Frontal cortex (tissue), 3 donors: ENCODE measurements at regions not wholly inside any gene's neighbourhood (a gene's known extent, or its start where the extent isn't known, plus 50 kb on each side); places are given as distances from the start of the nearest gene placed in this dataset.
"Not testable (repeated sequence)": the region's sequence is repeated elsewhere in the genome, so short reads cannot be mapped to it uniquely, and the experiment has no call there.

Experiments used
- DNase-seq, 2 donors: peaks; one replicate each; pipeline ENCODE4 v3.0.0; 2012; ENCODE audit warnings: low spot score in 2 of 2
- FAIRE-seq: peaks from 2 replicates; lab custom pipeline; 2012; peaks lifted over from hg19 to GRCh38; lab: Jason Lieb, UNC
- donor health status: control.
- donor health status: control.
- donor health status: control.

DNA sequence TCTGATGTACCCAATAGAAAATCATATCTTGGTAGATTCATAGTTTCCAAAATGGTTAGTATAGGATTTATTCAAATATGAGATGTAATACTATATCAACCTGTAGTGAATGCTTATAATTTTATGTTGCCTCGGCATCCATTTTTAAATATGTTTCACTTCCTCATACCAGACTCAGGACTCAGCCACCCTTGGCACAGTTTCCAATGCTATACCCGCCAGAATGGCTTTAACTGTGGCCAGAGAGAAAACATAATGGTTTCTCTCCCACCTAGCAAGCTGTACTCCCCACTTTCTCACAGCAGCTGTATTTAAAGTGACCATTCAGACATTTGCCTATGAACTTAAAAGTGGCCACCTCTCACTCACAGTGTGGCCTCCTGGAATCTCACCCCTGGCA is 466.6 kb upstream of the PABPC4L start:
- FAIRE-seq = no peak
- DNase-seq = no peak

GRCh38 chr4:134666640-134667039 is 465.1 kb upstream of the PABPC4L start:
- FAIRE-seq (no peak), DNase-seq (no peak)

- FAIRE-seq (no peak), DNase-seq (no peak)
Measured at GRCh38 chr4:134665429-134665828, 463.8 kb upstream of the PABPC4L start.

DNA sequence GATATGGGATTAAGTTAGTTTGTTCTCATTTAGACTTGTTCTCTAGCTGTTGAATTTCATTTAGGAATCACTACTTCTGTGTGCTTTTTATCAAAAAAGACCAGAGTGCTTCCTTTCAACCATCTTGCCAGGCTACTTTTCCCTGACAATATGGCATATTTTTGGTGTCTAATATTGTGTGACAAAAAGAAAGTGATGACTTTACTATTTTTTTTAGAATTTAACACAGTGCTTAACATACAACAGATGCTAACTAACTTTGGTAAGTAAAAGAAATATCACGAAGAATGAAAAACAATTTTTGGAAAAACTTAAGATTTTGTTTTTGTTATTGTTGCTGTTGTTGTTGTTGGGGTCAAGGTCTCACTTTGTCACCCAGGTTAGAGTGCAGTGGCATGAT is 462.2 kb upstream of the PABPC4L start:
- DNase-seq (no peak), FAIRE-seq (no peak)

GRCh38 chr4:134650461-134650860 is 448.9 kb upstream of the PABPC4L start:
- no peak for FAIRE-seq

GRCh38 chr4:134645778-134646177 is 444.2 kb upstream of the PABPC4L start:
- DNase-seq (no peak), FAIRE-seq (no peak)

More at GRCh38 chr4:134650461-134650860, 448.9 kb upstream of the PABPC4L start:
- no peak for DNase-seq

DNA sequence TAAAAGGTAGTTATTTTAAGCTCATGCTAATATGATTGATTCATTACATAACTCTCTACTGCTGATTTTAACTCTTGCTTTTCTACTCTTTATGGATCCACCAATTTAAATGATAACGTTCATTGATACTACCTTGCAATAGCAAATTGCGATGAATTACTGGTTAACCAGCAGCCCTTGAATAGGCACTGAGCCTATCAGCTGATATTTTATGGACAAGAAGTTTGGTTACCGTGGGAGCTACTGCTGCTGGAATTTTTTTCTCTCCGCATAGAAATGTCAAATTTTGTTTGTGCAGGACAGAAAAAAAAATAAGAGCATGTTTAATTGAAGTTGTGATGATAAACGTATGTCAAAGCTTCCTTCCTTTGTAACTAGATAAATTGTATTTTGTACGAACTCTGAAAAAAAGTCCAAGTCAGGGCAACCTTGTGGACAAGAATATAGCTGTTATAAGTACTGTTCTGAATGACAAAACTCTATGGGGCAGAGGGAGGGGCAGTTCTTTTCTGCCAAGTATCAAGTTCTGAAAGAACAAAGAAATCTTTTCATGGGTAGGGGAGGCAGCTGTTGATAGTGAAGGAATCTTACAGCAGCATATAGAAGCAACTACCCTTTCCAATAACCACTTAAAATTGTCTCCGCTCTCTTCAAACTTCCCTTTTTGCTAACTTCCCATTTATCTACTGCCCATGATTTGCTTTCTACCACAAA is 434.9 kb upstream of the PABPC4L start:
- no peak for FAIRE-seq
- DNase-seq = no peak

DNA sequence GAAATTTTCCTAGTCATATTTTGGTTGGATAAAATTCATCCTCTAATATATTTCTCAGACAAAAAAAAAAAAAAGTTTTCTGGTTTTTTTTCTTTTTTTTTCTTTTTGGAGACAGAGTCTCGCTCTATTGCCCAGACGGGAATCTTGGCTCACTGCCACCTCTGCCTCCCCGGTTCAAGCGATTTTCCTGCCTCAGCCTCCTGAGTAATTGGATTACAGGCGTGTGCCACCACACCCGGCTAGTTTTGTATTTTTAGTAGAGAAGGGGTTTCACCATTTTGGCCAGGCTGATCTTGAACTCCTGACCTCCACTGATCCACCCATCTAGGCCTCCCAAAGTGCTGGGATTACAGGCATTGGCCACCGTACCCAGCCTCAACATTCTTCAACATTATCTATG is 432.7 kb upstream of the PABPC4L start:
- no peak for FAIRE-seq
- no peak for DNase-seq

- FAIRE-seq (no peak), DNase-seq (no peak)
Measured at GRCh38 chr4:134632056-134632455, 430.5 kb upstream of the PABPC4L start.

DNA sequence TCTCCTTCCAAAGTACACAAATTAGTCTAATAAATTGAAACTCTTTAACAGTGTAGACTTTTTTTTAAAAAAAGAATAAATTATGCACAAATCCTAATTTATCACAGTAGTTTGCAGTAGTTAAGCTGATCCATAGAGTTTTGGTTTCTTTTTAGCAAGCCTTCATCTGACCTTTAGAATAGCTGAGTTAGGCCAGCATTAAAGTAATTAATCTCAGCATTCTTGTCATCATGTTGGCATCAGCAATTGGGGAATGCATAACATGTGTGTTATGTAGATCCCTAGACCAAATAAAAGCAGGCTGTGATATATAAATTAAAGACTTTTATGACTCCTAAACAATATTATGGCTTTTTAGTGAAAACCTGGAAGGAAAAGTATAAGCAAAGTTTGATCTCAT is 426.5 kb upstream of the PABPC4L start:
- DNase-seq (no peak), FAIRE-seq (no peak)

GRCh38 chr4:134627366-134627765 is 425.8 kb upstream of the PABPC4L start:
- DNase-seq = no peak
- no peak for FAIRE-seq

DNA sequence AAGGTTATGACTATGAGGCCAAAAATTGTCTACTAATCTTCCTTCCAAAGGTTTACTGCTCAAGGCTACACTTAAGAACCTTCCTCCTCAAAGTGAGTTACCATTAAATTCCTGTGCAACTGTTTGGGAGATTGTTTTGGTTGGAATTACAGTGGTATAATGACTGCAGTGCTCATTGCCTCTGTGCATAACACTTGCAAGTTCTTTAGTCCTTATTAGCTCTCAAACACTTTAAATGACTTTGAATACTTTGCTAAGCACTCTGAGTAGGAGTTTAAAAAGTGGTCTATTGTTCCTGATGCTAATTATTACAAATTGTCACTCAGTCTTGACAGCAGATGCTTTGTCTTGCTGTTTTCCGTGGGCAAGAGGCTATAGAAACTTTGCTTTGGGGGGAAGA is 422.8 kb upstream of the PABPC4L start:
- no peak for FAIRE-seq
- DNase-seq = no peak

GRCh38 chr4:134622626-134623575 is 421.3 kb upstream of the PABPC4L start:
- FAIRE-seq = not testable (repeated sequence)

GRCh38 chr4:134622199-134622598 is 420.6 kb upstream of the PABPC4L start:
- DNase-seq (no peak), FAIRE-seq (no peak)

More at GRCh38 chr4:134622626-134623575, 421.3 kb upstream of the PABPC4L start:
- DNase-seq = not testable (repeated sequence)

GRCh38 chr4:134621715-134622114 is 420.1 kb upstream of the PABPC4L start:
- not testable (repeated sequence) for DNase-seq, FAIRE-seq

GRCh38 chr4:134610956-134611355 is 409.4 kb upstream of the PABPC4L start:
- no peak for DNase-seq
- no peak for FAIRE-seq

DNA sequence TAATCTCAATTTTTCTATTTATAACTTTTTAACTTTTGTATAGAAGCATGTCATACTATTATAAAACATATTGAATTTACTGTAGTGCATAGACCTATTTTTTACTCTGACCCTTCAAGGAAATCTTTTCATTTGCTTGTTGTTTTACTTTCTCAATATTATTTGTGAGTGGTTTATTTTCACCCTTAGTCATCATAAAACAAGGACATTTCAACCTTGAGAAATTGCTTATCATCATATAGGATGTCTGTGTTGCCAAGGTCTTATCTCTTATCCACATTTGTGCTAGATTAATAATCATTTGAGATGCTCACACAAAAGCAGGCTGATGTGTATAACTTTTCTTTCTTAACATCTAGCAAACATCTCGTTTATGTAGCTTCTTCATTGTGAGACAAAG is 408.6 kb upstream of the PABPC4L start:
- DNase-seq = no peak
- FAIRE-seq = no peak

- no peak for DNase-seq
- FAIRE-seq = no peak
Measured at GRCh38 chr4:134601706-134602105, 400.1 kb upstream of the PABPC4L start.

DNA sequence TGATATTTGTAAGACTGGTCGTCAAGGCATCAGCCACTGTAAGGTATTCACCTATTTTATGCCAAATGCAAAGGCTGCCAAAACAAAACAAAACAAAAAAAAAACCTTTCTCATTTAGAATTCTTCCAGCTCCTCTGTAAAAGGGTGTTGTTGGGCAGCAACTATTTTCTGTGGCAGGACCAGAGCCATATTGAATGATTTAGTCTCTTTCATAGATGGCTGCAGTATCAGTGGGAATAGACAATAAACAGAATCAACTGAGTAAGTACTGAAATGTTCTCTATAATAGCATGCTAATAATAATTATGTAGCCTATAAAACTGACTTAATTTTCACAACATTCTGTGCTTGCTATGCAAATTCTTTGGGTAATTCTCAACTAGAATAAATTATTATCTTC is 389.7 kb upstream of the PABPC4L start:
- DNase-seq (no peak), FAIRE-seq (no peak)

- FAIRE-seq = no peak
- DNase-seq = no peak
Measured at GRCh38 chr4:134585972-134586371, 384.4 kb upstream of the PABPC4L start.

DNA sequence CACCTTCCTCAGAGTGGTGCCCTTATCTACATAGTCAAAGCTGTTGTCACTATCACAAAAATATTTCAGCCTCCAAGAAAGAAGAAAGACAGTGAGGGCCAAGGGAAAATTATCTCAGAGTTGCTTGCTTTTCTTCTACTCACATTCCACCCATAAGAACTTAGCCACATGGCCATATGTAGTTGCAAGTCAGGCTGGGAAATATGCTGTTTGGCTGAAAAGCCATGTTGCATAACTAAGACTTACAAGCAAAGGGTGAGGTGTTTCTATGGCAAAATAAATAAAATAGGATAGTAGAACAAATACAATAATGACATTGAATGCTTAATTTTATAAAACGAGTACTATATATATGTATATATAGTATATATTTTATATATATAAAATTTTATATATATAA is 365.9 kb upstream of the PABPC4L start:
- FAIRE-seq (no peak), DNase-seq (no peak)
